CD4-positive, alpha-beta T cell (primary cell): ENCODE measurements at regions not wholly inside any gene's neighbourhood (a gene's known extent, or its start where the extent isn't known, plus 50 kb on each side); places are given as distances from the start of the nearest gene placed in this dataset.
A peak's percentile ranks its signal among the peaks of the same experiment; 100 is the strongest.

Experiments
- ATAC-seq: fragments of 200-7000 bp; cut with Tn5 transposase; one replicate; pipeline ENCODE4 v1.10.0; 2022; ENCODE audit warnings: mild to moderate bottlenecking; ENCODE audit not compliant: poor library complexity
- CTCF ChIA-PET: fragments of 350-600 bp; sonication (Branson Sonifier 250); formaldehyde crosslinking; loops from one replicate; lab custom pipeline; 2021; ENCODE audit warnings: antibody characterized with exemption, inconsistent platforms; lab: Charles Lee
- POLR2A ChIA-PET: fragments of 350-600 bp; sonication (Branson Sonifier 250); formaldehyde crosslinking; loops from one replicate; lab custom pipeline; 2021; ENCODE audit warnings: antibody characterized with exemption, inconsistent platforms; lab: Charles Lee
- DNase-seq, 14 experiments: peaks; one replicate each; pipeline ENCODE4 v3.0.0-alpha.2; 2013 to 2020; ENCODE audit warnings: mixed read lengths in 2 of 14
- H3K27ac ChIP-seq, 2 donors: one replicate each; pipeline versions ENCODE4 v1.5.1 to v1.7.0; 2013; ENCODE audit warnings: low read length in 2 of 2, low read depth in 1 of 2, mild to moderate bottlenecking in 1 of 2
- H3K27me3 ChIP-seq, 2 experiments: 1 replicate in 1 of 2; 2 replicates in 1 of 2; pipeline versions ENCODE4 v1.6.1 to v1.7.0; 2013; ENCODE audit warnings: low read length in 2 of 2, control low read depth in 1 of 2, mild to moderate bottlenecking in 1 of 2, moderate library complexity in 1 of 2; ENCODE audit not compliant: insufficient read depth in 2 of 2, control insufficient read depth in 1 of 2
- H3K36me3 ChIP-seq: one replicate; pipeline ENCODE4 v1.6.1; 2013; ENCODE audit warnings: low read length, control low read depth; ENCODE audit not compliant: insufficient read depth
- H3K4me1 ChIP-seq: one replicate; pipeline ENCODE4 v1.6.1; 2013; ENCODE audit warnings: low read length, control low read depth; ENCODE audit not compliant: insufficient read depth
- H3K4me3 ChIP-seq: one replicate; pipeline ENCODE4 v1.5.1; 2013; ENCODE audit warnings: mild to moderate bottlenecking, low read length, moderate library complexity
- H3K9me3 ChIP-seq, 2 experiments: 1 replicate in 1 of 2; 2 replicates in 1 of 2; pipeline versions ENCODE4 v1.6.1 to v1.7.0; 2013; ENCODE audit warnings: low read length in 2 of 2, mild to moderate bottlenecking in 2 of 2, control low read depth in 1 of 2, moderate library complexity in 1 of 2; ENCODE audit not compliant: control insufficient read depth in 1 of 2, insufficient read depth in 1 of 2
- H3K27ac Mint-ChIP-seq: one replicate; pipeline ENCODE4 v1.8.0; 2020; ENCODE audit warnings: mixed read lengths
- H3K27me3 Mint-ChIP-seq: one replicate; pipeline ENCODE4 v1.8.0; 2021; ENCODE audit warnings: mixed read lengths
- H3K36me3 Mint-ChIP-seq: one replicate; pipeline ENCODE4 v1.8.0; 2021; ENCODE audit warnings: low read depth, mixed read lengths
- H3K4me1 Mint-ChIP-seq: one replicate; pipeline ENCODE4 v1.8.0; 2021; ENCODE audit warnings: low read depth, mixed read lengths
- H3K4me3 Mint-ChIP-seq: one replicate; pipeline ENCODE4 v1.8.0; 2020; ENCODE audit warnings: mild to moderate bottlenecking, mixed read lengths
- H3K9me3 Mint-ChIP-seq: one replicate; pipeline ENCODE4 v1.8.0; 2020; ENCODE audit warnings: mixed read lengths
- CTCF ChIP-seq: fragments of 200-600 bp; IDR thresholded peaks from one replicate; pipeline ENCODE4 v1.8.0; 2022; ENCODE audit warnings: antibody characterized with exemption, mild to moderate bottlenecking
- intact Hi-C, 2 experiments: fragments of 100-400 bp; cut with DNase I in 1 of 2; cut with micrococcal nuclease in 1 of 2; formaldehyde crosslinking; loops; one replicate each; pipeline versions ENCODE4 v1.15.1 to v1.9.0; 2023 to 2025; cut with DNase I, micrococcal nuclease

GRCh38 chr6:81216668-81217067 is 535.8 kb downstream of the TENT5A start:
- Histone ChIP-seq H3K9me3 (peaks cover 4 to 22% of the 10 kb centered on the region in 2 experiments), H3K36me3 (no peaks in the 10 kb centered on the region), H3K27me3 (no peaks in the 10 kb centered on the region), H3K4me1 (no peaks in the 10 kb centered on the region), H3K4me3 (no peak overlapping the region), H3K27ac (no peak overlapping the region)
- H3K36me3 Mint-ChIP-seq = no peaks in the 10 kb centered on the region
- no peak for ATAC-seq
- no peak overlapping the region for H3K4me3 Mint-ChIP-seq
- intact Hi-C loops = no loop called here
- H3K4me1 Mint-ChIP-seq = no peaks in the 10 kb centered on the region
- POLR2A ChIA-PET = no interaction called here
- H3K9me3 Mint-ChIP-seq = peaks cover 10% of the 10 kb centered on the region
- TF ChIP-seq CTCF = no peak
- no peaks in the 10 kb centered on the region for H3K27me3 Mint-ChIP-seq
- DNase-seq = no peak
- no peak overlapping the region for H3K27ac Mint-ChIP-seq
- CTCF ChIA-PET = no interaction called here

- Mint-ChIP-seq H3K4me1 (no peaks in the 10 kb centered on the region), H3K9me3 (peaks cover 9% of the 10 kb centered on the region), H3K27me3 (no peaks in the 10 kb centered on the region), H3K27ac (no peak overlapping the region), H3K36me3 (no peaks in the 10 kb centered on the region), H3K4me3 (no peak overlapping the region)
- ChIA-PET CTCF (interaction anchor here (1.0 kb wide), 1 partner anchor 46 kb away, joined by 3 read pairs; no protein-coding TSS in a partner anchor), POLR2A (no interaction called here)
- ATAC-seq (no peak), DNase-seq (no peak)
- no peaks in the 10 kb centered on the region for H3K27me3 ChIP-seq
- peaks cover 4 to 22% of the 10 kb centered on the region in 2 experiments for H3K9me3 ChIP-seq
- H3K36me3 ChIP-seq = no peaks in the 10 kb centered on the region
- H3K4me3 ChIP-seq = no peak overlapping the region
- no peaks in the 10 kb centered on the region for H3K4me1 ChIP-seq
- TF ChIP-seq CTCF = no peak
- intact Hi-C loops = no loop called here
- no peak overlapping the region for H3K27ac ChIP-seq
These were observed 537.4 kb downstream of the TENT5A start for GRCh38 chr6:81215092-81215432.

DNA sequence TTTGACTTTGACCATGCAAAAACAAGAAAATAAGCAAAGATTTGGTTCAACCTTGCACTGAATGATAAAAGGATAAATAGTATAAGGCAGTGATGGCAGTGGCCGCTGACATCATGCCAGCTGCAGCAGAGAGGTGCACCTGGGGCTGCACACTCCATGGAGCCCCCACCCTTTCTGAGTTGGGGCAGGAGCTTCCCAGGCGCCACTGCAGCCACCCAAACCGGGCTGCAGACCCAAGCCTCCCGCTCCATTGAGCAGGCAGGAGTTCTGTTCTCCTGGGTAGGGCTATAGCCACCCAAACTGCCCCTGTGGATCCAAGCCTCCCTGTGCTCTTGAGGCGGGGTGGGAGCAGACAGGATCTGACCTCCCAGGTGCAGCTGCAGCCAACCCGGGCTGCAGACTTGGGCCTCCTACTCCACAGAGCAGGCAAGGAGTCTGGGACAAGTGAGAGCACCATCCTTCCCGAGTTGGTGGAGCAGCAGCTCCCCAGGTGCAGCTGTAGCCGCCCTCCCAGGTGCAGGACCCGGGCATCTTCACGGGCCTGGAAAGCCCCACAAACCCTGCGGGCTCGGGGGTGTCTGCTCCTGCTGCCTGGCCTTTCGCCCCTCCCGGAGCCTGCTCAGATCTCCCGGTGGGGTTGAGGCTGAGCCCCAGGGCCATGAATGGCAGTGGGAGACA is 537.9 kb downstream of the TENT5A start:
- no peaks in the 10 kb centered on the region for H3K27me3 Mint-ChIP-seq
- no peak for TF ChIP-seq CTCF
- POLR2A ChIA-PET = no interaction called here
- intact Hi-C loops = no loop called here
- Histone ChIP-seq H3K27ac (no peak overlapping the region), H3K9me3 (peaks cover 4 to 22% of the 10 kb centered on the region in 2 experiments), H3K36me3 (no peaks in the 10 kb centered on the region), H3K4me3 (no peak overlapping the region), H3K4me1 (no peaks in the 10 kb centered on the region), H3K27me3 (no peaks in the 10 kb centered on the region)
- no peak overlapping the region for H3K4me3 Mint-ChIP-seq
- H3K27ac Mint-ChIP-seq = no peak overlapping the region
- peaks cover 9% of the 10 kb centered on the region for H3K9me3 Mint-ChIP-seq
- ATAC-seq (no peak), DNase-seq (peak in 1 of 14 experiments; percentile 5)
- no peaks in the 10 kb centered on the region for H3K4me1 Mint-ChIP-seq
- H3K36me3 Mint-ChIP-seq = no peaks in the 10 kb centered on the region
- CTCF ChIA-PET = no interaction called here
